HepG2 (cell line): ENCODE measurements at regions not wholly inside any gene's neighbourhood (a gene's known extent, or its start where the extent isn't known, plus 50 kb on each side); places are given as distances from the start of the nearest gene placed in this dataset.

ENCODE experiments used
- EP300 ChIP-seq, 3 experiments: sonication (generic) in 1 of 3; formaldehyde crosslinking in 1 of 3; IDR thresholded peaks; 2 replicates each; pipeline versions ENCODE4 v1.5.1 to v1.6.1; 2011 to 2020; ENCODE audit warnings: low read depth in 2 of 3, low read length in 2 of 3, borderline replicate concordance in 1 of 3, improper control_type of control experiment in 1 of 3, mild to moderate bottlenecking in 1 of 3, missing genetic modification reagents in 1 of 3, moderate library complexity in 1 of 3
- POLR2AphosphoS5 ChIP-seq: IDR thresholded peaks from 2 replicates; pipeline ENCODE4 v1.6.1; 2012; ENCODE audit warnings: low read depth, low read length
- RAD21 ChIP-seq: fragments of 450-650 bp; formaldehyde crosslinking; IDR thresholded peaks from 2 replicates; pipeline ENCODE4 v1.5.0; 2020; ENCODE audit warnings: mild to moderate bottlenecking
- ZNF3 ChIP-seq: IDR thresholded peaks from 2 replicates; pipeline ENCODE4 v1.7.0; 2017; ENCODE audit warnings: inconsistent platforms

DNA sequence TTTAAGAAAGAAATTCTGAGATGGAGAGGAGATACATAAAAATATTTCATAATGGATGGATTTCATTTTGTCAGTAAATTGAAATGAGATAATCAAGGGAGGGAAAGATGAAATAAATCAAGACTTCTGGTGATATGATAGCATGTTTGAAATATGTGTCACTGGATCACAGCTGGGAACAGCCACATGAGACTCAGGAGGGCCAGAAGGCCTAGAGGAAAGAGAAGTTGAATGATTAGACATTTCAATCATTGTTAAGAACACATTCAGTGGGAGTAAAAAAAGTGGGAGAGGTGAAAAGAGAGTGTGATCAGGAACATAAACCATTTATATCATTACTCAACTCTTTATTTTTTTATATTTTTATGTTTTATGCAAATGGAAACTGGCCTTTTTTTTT is 933.4 kb downstream of the KCNJ2 start:
- no peak for TF ChIP-seq EP300 (IDR thresholded peaks at IDR 0.05; ENCODE audit: low read depth in 2 of 2, low read length in 2 of 2)
- TF ChIP-seq EP300 (CRISPR knock-in tag; IDR thresholded peaks at IDR 0.05; ENCODE audit: borderline replicate concordance), result no peak
- TF ChIP-seq ZNF3, result no peak
- TF ChIP-seq POLR2AphosphoS5, result no peak
- TF ChIP-seq RAD21 (CRISPR knock-in tag), result no peak
